ENCODE measurements at regions not wholly inside any gene's neighbourhood (a gene's known extent, or its start where the extent isn't known, plus 50 kb on each side); places are given as distances from the start of the nearest gene placed in this dataset.

- DNase-seq = no peak
These were observed 68.5 kb downstream of the MYCN start for GRCh38 chr2:16008856-16009255.

GRCh38 chr2:16008331-16008850 lies 68.0 kb downstream of the MYCN start:
- no peak for DNase-seq

- DNase-seq = no peak
These were observed 67.0 kb downstream of the MYCN start for GRCh38 chr2:16007167-16007934.

- DNase-seq = no peak
These were observed 66.3 kb downstream of the MYCN start for GRCh38 chr2:16006537-16007166.

- no peak for DNase-seq
These were observed 65.6 kb downstream of the MYCN start for GRCh38 chr2:16005816-16006536.

- DNase-seq = no peak
These were observed 65.0 kb downstream of the MYCN start for GRCh38 chr2:16005389-16005788.

GRCh38 chr2:16003809-16004208 lies 63.5 kb downstream of the MYCN start:
- DNase-seq = no peak

GRCh38 chr2:16003152-16003551 lies 62.8 kb downstream of the MYCN start:
- DNase-seq = no peak

- no peak for DNase-seq
These were observed 62.2 kb downstream of the MYCN start for GRCh38 chr2:16002575-16002974.

GRCh38 chr2:16002144-16002543 lies 61.8 kb downstream of the MYCN start:
- no peak for DNase-seq

- no peak for DNase-seq
These were observed 60.3 kb downstream of the MYCN start for GRCh38 chr2:16000642-16001041.

GRCh38 chr2:15999596-16000469 lies 59.5 kb downstream of the MYCN start:
- no peak for DNase-seq

- DNase-seq = no peak
These were observed 57.5 kb downstream of the MYCN start for GRCh38 chr2:15997728-15998280.

GRCh38 chr2:15996536-15997423 lies 56.4 kb downstream of the MYCN start:
- no peak for DNase-seq

Data from NCI-H1048 (cell line).